Lower lobe of right lung (tissue), 2 donors: ENCODE measurements at regions not wholly inside any gene's neighbourhood (a gene's known extent, or its start where the extent isn't known, plus 50 kb on each side); places are given as distances from the start of the nearest gene placed in this dataset.
"Not testable (repeated sequence)": the region's sequence is repeated elsewhere in the genome, so short reads cannot be mapped to it uniquely, and the experiment has no call there.

ENCODE experiments used
- ATAC-seq, 2 donors: fragments of 200-7000 bp; cut with Tn5 transposase; one replicate each; pipeline ENCODE4 v1.9.1; 2020 to 2022; ENCODE audit warnings: mild to moderate bottlenecking in 2 of 2, moderate library complexity in 2 of 2
- DNase-seq: peaks from one replicate; pipeline ENCODE4 v3.0.0-alpha.2; 2020
- H3K27ac ChIP-seq: fragments of 200-600 bp; one replicate; pipeline ENCODE4 v1.8.0; 2022
- H3K27me3 ChIP-seq: fragments of 200-600 bp; one replicate; pipeline ENCODE4 v1.8.0; 2022; ENCODE audit warnings: low read depth
- H3K36me3 ChIP-seq: fragments of 200-600 bp; one replicate; pipeline ENCODE4 v1.8.0; 2022; ENCODE audit warnings: mild to moderate bottlenecking
- H3K4me1 ChIP-seq: fragments of 200-600 bp; one replicate; pipeline ENCODE4 v1.8.0; 2022
- H3K4me3 ChIP-seq: fragments of 200-600 bp; one replicate; pipeline ENCODE4 v1.8.0; 2022; ENCODE audit warnings: mild to moderate bottlenecking
- H3K9me3 ChIP-seq: fragments of 200-600 bp; one replicate; pipeline ENCODE4 v1.8.0; 2022
- CTCF ChIP-seq: fragments of 200-600 bp; IDR thresholded peaks from one replicate; pipeline ENCODE4 v1.8.0; 2022; ENCODE audit warnings: antibody characterized with exemption, mild to moderate bottlenecking
- intact Hi-C: fragments of 100-400 bp; cut with DNase I; formaldehyde crosslinking; loops from one replicate; pipeline ENCODE4 v1.11.0; 2022
- donor health status: DM: no; HTN: yes; CAD: no; lungs with severe emphysema.

- DNase-seq, H3K36me3 ChIP-seq, H3K27me3 ChIP-seq, H3K4me3 ChIP-seq, H3K9me3 ChIP-seq, H3K4me1 ChIP-seq, H3K27ac ChIP-seq, intact Hi-C loops, ATAC-seq: not testable (repeated sequence)
Measured at GRCh38 chr4:3961091-3961672, 195.0 kb downstream of the ADRA2C start.

GRCh38 chr4:3964572-3965278 is 198.5 kb downstream of the ADRA2C start:
- intact Hi-C loops, ATAC-seq: not testable (repeated sequence)

GRCh38 chr4:3967204-3967603 is 201.0 kb downstream of the ADRA2C start:
- ATAC-seq, intact Hi-C loops: not testable (repeated sequence)

More at GRCh38 chr4:3964572-3965278, 198.5 kb downstream of the ADRA2C start:
- not testable (repeated sequence) for H3K4me3 ChIP-seq, H3K27me3 ChIP-seq, H3K4me1 ChIP-seq, H3K27ac ChIP-seq, DNase-seq, H3K9me3 ChIP-seq, H3K36me3 ChIP-seq

GRCh38 chr4:3972626-3973025 is 206.4 kb downstream of the ADRA2C start:
- intact Hi-C loops, H3K4me1 ChIP-seq, ATAC-seq, DNase-seq, H3K9me3 ChIP-seq, H3K27me3 ChIP-seq, H3K27ac ChIP-seq, H3K36me3 ChIP-seq, H3K4me3 ChIP-seq: not testable (repeated sequence)

More at GRCh38 chr4:3967204-3967603, 201.0 kb downstream of the ADRA2C start:
- not testable (repeated sequence) for H3K4me1 ChIP-seq, H3K9me3 ChIP-seq, DNase-seq, H3K36me3 ChIP-seq, H3K4me3 ChIP-seq, H3K27ac ChIP-seq, H3K27me3 ChIP-seq

- DNase-seq, ATAC-seq, H3K27me3 ChIP-seq, H3K27ac ChIP-seq, H3K4me3 ChIP-seq, H3K4me1 ChIP-seq, H3K9me3 ChIP-seq, H3K36me3 ChIP-seq, intact Hi-C loops: not testable (repeated sequence)
Measured at GRCh38 chr4:3973581-3974200, 207.5 kb downstream of the ADRA2C start.

GRCh38 chr4:3983518-3984125 is 217.4 kb downstream of the ADRA2C start:
- H3K27me3 ChIP-seq, intact Hi-C loops, H3K27ac ChIP-seq, H3K36me3 ChIP-seq, DNase-seq, ATAC-seq, H3K9me3 ChIP-seq, H3K4me3 ChIP-seq, H3K4me1 ChIP-seq: not testable (repeated sequence)

GRCh38 chr4:3984796-3985195 is 218.6 kb downstream of the ADRA2C start:
- intact Hi-C loops, H3K4me1 ChIP-seq, H3K36me3 ChIP-seq, H3K9me3 ChIP-seq, ATAC-seq, H3K4me3 ChIP-seq, H3K27me3 ChIP-seq, H3K27ac ChIP-seq, DNase-seq: not testable (repeated sequence)
- TF ChIP-seq CTCF = peak; percentile 40

GRCh38 chr4:3986412-3986811 is 220.2 kb downstream of the ADRA2C start:
- H3K4me1 ChIP-seq, H3K4me3 ChIP-seq, intact Hi-C loops, H3K9me3 ChIP-seq, H3K36me3 ChIP-seq, DNase-seq, H3K27ac ChIP-seq, ATAC-seq, H3K27me3 ChIP-seq: not testable (repeated sequence)

- H3K9me3 ChIP-seq, ATAC-seq, H3K36me3 ChIP-seq, DNase-seq, intact Hi-C loops, H3K4me3 ChIP-seq, H3K27ac ChIP-seq, H3K4me1 ChIP-seq, H3K27me3 ChIP-seq: not testable (repeated sequence)
Measured at GRCh38 chr4:3997386-3997785, 229.3 kb downstream of the OTOP1 start.

- H3K27ac ChIP-seq, H3K27me3 ChIP-seq, H3K4me3 ChIP-seq, intact Hi-C loops, H3K36me3 ChIP-seq, ATAC-seq, DNase-seq, H3K4me1 ChIP-seq, H3K9me3 ChIP-seq: not testable (repeated sequence)
Measured at GRCh38 chr4:4004036-4004435, 222.7 kb downstream of the OTOP1 start.

- H3K9me3 ChIP-seq, ATAC-seq, H3K27ac ChIP-seq, DNase-seq, H3K36me3 ChIP-seq, intact Hi-C loops, H3K4me1 ChIP-seq, H3K4me3 ChIP-seq, H3K27me3 ChIP-seq: not testable (repeated sequence)
Measured at GRCh38 chr4:4004702-4005101, 222.0 kb downstream of the OTOP1 start.

GRCh38 chr4:4006356-4006755 is 220.4 kb downstream of the OTOP1 start:
- H3K4me1 ChIP-seq, DNase-seq, H3K4me3 ChIP-seq, H3K27me3 ChIP-seq, ATAC-seq, intact Hi-C loops, H3K9me3 ChIP-seq, H3K27ac ChIP-seq, H3K36me3 ChIP-seq: not testable (repeated sequence)
